DMS153 treated with DMSO at 0.1 percent for 48 hours (cell line): ENCODE measurements at regions not wholly inside any gene's neighbourhood (a gene's known extent, or its start where the extent isn't known, plus 50 kb on each side); places are given as distances from the start of the nearest gene placed in this dataset.

Experiments used
- DNase-seq: peaks from one replicate; lab custom pipeline; 2025; ENCODE audit not compliant: unreplicated experiment; lab: John Stamatoyannopoulos, UW

DNA sequence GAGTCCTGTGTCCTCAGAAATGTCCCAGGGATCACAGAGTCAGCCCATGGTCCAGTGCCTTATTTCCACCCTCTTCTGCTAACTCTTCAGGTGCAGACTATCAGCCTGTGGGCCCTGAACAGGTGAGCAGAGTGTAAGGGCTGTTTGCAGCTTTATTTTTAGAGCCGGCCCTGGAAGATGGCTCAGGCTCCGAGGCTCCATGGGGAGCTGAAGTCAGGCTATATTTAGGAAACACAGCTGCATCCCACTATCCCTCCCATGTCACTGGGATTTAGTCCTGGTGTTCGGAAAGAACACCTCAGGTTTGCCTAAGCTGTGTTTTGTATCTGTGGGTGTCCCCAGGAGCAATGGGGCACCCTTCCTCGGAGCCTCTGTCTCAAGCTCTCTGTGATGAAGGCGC is 126.9 kb downstream of the RPS24 start:
- DNase-seq, result no peak

DNA sequence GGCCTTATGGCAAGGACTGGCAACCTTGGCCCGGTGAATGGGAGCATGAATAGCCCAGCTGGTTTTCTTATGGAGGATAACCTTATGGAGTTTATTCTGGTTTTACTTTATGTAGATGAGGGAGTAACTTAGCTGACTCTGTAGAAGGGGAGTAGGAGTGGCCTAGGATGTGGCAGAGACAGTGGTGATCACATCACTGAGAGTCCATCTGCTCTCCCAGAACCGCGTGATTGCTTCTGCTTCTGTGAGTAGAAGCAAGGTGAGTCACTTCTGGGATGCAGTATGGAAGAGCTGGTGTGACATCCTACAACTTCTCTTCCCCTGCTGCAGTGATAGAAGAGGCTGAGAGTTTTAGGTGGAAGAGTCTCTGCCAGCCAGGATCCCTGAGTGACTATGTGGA is 129.2 kb downstream of the RPS24 start:
- no peak for DNase-seq

DNA sequence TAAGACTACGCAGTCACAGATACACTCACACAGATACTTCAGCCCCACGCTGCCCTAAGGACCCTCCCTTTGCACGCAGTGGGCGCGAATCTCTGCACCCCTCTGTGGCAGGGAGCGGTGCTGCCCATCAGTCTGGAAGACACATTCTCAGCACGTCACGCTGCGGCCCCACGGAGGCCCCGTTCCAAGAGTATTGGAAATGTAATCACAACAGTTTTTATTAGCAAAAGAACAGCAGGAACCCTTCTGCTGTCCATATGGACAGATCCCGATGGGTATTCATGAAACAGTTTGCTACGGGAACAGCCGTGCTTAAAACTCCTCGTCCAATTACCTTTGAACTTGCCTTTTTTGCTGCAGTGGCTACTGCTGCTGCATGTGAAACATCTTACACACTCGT is 131.0 kb downstream of the RPS24 start:
- DNase-seq, result no peak

DNA sequence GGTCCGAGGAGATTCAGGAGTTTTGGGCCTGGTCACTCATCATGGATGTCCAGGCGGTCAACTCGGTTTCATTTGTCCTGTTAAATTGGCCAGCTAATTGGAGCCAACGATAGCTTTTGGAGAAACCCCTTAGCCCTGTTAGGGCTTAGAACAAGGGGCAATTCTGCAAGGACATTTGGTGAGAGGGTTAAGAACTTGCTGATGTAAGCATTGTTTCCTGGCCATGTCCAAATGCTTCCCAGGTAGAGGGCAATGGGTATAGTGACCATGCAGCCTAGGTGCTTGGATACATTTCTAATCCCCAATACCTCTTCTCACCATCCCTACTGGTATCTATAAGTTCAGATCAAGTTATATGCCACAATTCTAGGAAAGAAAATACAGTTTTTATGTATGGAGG is 131.5 kb downstream of the RPS24 start:
- DNase-seq, result no peak

DNA sequence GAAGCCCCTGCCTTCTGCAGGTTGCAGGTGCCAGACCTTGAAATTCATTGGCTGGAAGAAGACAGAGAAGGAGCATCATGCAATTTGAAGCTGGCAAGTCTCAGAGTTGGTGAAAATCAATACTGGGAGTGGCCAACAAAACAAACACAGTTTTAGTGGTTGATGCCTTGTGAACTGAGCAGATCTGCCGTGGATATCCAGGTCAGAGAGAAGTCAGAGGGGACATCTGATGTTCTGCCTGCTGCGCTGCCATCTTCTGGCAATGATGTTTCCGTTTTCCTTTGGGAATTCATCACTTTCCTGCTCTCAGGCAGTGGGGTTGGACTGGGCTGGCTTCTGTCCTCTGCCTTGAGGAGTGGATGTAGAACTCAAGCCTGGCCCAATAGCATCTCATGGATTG is 132.0 kb downstream of the RPS24 start:
- peak; percentile 68 for DNase-seq

DNA sequence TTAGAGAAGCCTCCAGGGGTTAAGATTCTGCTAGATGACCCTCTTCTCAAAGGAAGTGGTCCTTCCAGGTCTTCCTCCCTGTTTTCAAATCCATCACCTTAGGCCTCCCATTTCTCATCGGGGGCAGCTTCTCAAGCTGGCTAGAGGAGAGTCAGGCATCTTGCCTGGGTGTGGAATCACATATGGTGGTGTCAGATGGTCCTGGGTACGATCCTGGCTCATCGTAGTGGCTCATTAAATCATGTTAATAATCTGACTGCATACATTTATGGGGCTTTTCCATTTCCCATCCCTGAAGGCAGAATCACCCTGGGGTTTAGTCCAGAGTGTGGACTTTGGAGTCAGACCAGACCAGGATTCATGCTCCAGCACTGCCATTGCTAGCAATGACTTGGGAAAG is 132.6 kb downstream of the RPS24 start:
- no peak for DNase-seq

DNA sequence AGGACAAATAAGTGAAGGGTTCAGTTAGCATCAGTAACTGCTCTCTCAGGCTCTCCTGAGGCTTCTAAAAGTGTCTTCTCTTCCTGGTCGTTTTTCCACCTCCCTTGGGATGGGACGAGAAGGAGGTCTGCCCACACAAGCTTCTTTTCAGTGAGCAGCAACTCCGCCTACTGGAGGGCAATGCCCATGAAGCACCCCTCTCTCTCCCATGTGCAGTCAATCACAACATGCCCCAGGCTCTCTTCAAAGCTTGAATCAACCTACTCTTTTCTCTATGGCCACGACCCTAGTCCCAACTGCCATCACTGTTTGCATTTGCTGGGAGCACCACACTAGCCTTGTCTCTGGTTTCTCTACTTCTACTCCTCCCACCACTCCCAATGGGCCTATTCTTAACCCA is 135.6 kb downstream of the RPS24 start:
- DNase-seq, result no peak

DNA sequence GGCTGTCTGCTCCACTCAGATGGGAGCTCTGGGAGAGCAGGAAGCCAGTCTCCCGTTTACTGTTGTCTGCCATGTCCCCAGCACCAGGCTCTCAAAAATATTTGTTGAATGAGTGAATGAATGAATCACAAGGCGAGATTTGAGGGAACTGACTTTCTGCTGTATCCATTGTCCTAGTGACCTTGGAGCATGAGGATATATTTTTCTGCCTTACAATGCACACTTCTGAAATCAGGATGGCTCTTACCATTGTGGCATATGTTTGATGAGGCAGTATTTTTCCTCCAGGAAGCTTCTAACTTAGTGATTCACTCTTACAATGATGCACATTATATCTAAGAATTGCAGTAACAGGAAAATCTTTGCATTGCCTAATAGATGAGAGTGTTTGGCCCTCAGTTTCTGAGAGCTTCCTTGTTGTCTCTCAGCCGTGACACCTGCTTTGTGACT is 136.4 kb downstream of the RPS24 start:
- no peak for DNase-seq

DNA sequence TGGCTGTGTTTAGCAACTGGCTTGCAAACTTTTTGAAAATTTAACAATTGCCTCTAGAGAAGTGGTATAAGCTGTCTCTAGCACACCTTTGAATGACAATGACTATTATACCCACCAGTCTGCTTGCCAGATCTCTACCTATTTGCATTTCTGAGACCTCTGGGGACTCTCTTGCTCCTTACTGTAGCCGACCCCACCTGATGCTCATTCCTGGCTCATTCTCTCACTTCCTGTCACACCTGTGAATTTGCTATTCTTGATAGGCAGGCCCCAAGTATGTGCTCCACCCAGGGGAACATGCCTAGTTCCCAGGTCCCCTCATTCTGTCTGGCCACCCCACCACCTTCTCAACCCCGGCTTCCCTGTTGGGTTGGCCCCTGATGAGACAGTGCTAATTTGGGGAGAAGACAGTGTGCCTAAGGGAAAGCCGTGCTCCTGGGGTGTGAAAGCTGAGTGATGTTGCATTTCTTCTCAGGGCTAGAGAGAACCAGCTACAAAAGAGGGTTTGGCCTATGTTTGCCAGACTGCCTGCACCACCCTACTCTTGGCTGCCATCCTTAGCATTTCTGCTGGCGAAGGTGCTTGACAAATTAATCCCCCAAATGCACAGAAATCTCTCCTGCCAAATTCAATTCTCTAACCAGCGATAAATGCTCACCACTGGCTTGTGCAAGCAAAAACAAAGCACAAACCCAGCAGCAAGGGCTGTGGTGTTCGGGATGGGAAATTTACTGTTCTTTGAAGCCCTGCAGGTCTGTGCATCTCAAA is 138.2 kb downstream of the RPS24 start:
- no peak for DNase-seq

DNA sequence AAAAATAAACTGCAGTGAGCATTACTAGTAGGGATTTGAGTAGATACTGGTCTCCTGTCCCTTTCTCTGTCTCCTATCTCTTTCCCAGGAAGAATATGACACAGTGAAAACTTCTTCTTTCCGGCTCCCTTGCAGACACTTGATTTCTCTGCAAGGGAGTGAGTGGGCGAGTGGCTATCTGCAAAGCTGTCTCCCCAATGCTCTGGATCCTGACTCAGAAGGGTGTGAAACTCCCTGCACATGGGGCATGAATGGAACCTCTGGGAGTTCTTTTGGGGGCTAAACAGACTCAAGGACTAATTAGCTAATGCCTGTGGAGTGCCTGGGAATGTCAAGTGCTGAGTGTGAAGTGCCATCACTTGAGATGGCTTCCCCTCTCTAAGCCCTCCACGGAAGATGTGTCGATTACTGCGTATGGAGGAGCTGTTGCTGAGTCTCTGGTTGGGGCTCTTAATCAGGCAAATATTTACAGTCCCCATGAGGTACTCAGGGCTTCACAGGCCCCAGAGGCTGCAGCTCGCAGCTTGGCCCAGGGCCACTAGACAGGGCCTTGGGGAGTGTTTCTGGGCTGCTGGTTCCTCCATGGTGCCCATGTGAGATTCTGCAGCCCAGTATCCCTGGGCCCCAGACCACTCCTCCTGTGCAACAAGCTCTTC is 139.8 kb downstream of the RPS24 start:
- no peak for DNase-seq

DNA sequence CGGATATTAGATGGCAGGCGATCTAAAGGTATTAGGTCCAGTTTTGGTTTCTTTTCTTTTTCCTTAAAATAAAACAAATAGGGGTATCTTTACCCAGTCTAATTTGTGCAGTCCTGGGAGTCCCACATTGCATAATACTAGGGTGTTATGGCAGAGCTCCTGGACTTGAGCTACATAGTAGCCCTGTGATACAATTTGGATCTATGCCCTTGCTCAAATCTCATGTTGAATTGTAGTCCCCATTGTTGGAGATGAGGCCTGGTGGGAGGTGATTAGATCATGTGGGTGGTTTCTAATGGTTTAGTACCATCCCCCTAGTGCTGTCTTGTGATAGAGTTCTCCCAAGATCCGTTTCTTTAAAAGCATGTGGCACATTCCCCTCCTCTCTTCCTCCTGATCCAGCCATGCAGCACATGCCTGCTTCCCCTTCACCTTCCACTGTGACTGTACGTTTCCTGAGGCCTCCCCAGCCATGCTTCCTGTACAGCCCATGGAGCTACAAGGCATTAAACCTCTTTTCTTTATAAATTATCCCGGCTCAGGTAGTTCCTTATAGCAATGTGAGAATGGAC is 141.9 kb downstream of the RPS24 start:
- DNase-seq, result no peak

DNA sequence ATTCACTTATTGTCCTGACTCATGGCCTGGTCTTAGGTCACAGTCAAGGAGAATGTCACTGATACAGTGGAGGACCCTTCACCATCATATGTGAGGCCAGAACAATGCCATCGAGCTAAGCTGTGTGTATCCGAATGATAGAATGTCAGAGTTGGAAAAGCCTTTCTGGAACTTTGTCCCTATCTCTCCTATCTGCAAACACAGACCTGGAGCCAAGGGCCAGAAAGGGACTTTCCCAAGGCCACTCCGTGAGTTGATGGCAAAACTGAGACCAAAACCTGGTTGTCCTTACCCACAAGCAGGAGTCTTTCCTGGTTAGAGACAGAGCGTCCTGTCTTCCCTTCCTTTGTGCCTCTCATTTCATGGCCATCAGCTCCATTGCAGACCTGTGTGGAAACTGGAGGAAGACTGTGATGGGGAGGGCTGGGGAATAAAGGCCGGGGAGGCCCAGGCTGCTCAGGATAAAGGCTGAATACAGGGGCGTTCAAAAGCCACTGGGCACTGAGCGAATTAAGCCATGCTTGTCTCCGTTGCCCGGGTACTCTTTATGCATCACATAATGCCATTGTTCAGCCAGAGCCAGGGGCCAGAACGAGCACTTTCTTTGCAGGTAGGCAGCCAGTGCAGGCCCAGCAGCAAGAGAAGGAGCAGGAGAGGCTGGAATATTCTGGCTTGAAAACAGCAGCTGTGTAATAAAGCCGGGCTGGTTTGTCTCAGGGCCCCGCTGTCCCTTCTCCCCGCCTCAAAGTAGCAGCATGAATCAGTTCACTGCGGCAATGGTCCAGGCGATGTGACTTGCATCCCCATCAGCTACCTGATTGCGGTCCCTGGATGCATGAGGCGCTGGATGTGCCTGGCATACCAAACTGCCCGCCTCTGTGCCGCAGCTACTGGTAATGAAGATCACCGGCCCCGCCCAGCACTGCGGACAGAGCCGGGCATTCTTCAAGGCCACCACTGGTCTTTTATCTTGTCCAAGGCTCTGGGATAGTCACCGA is 143.0 kb downstream of the RPS24 start:
- DNase-seq, result no peak

DNA sequence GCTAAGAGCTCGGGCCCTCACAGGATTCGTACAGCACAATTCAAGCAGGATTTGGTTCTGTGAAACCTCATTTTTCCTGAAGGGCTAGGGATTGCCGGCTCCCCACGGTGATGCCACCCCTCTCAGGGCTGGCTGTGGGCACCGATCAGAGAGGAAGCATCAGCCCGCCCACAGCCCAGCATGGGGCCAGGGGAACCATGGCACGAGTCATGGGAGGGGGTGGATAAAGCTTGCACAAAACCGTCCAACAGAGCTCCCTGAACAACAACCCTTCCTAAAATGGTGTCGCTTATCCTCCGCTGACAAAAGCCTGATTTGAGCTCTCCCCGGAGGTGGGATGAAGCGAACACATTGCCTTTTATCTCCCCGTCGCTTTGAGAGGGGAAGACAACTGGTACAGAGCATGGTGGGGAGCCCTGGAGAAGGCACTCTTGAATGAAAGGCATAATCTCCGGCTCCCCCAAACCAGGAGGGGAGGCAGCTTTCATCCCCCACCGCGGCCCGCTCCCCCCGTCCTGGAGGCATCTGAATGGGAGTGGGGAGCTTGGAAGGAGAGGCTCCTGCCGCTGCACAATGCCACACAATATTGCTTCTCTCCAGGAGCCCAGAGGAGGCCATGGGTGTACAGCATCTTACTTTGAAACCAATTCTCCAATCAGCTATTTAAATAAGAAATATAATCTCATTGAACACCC is 144.0 kb downstream of the RPS24 start:
- no peak for DNase-seq

DNA sequence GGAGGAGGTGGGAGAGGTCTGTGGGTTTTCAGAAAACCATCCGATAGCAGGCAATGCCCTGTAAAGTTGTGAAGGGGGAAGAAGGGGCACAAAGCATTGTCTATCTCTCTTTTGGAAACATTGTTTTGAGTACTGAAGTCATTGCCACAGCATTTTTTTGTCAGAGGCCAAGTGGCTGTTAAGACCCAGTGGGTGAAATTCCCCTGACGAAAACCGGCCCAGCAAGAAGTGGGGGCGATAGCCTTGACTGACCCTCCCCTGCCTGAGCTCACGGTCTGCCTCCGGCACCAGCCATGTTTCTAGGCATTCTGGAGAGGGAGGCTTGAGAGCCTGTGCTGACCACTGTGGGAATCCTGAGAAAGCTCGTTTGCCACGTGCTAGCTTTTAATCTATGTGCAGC is 144.7 kb downstream of the RPS24 start:
- DNase-seq, result no peak

DNA sequence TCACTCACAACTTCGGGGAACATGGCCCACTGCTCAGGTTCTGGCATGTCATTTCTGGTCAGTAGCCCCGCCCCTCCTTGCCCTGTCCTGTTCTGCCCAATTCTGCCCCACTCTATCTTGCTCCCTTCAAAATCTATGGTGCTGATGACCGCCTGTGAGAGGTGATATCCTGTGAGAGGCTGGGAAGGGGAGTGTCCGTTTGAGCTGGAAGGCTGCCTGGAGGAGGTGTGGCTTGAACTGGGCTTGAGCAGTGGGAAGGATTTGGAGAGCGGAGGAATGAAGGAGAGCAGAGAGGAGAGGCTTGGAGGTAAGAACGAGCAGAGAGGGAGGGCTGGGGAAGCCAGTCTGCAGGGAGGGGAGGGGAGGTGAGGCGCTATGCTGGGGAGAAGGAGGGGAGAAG is 145.3 kb downstream of the RPS24 start:
- DNase-seq, result no peak

DNA sequence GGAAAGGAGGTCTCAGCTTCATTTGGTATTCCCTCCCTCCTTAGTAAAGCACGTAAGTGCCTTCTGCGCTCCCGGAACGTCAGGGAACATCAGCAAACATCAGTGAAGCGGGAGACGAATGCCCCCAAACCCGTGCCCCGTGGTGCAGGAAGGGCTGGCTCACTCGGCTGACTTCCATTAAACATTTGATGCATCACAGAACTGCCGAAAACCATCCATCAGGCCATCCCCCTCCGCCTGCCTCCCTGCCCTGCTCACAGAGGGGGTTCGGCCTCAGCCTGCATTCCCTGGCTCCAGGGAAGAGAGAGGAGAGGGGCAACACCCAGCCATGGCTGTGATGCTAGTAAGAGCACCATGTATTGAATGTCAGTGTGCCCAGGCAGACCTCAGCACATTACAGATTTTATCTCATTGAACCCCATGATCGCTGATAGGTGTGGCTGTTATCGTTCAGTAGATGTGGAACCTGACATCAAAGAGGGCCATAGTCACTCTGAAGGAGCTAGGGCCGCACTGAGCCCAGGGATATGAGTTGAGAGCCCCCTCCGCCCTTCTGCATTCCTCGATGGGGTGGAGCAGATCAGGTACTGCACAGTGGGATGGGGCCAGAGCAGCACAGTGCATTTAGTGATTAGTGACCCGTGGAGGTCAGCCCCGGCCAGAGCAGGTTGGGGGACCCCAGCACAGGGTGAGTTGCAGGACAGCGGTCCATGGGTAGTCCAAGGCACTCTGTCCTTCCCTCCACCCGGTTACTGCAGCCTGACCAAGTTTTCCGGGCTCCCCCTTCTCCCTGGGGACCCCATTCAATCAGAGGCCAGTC is 146.4 kb downstream of the RPS24 start:
- no peak for DNase-seq

DNA sequence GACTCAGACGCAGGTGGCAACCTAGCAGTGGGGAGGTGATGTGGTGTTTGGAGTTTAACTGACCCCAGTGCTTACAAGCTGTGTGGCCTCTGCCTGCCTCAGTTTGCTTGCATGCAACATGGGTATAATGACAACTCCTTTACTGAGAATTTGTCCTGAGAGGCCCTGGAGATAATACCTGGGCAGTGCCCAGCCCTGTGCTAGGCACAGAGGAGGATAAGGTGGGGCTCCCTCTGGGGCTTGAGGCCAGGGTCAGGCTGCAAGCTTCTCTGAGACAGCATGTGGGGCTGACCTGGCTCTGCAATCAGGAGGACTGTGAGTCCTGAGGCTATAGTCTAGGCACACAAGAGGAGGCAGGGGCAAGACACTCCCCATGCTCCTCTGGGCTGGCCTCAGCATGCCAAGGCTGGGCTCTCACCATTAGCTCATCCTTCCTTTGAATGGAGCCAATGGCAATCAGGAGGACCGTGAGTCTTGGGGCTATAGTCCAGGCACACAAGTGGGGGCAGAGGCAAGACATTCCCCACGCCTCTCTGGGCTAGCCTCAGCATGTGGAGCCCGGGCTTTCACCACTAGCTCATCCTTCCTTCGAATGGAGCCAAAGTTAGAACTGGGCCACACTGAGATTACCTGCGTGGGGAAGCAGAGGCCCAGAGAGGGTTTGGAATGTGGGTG is 147.9 kb downstream of the RPS24 start:
- no peak for DNase-seq

DNA sequence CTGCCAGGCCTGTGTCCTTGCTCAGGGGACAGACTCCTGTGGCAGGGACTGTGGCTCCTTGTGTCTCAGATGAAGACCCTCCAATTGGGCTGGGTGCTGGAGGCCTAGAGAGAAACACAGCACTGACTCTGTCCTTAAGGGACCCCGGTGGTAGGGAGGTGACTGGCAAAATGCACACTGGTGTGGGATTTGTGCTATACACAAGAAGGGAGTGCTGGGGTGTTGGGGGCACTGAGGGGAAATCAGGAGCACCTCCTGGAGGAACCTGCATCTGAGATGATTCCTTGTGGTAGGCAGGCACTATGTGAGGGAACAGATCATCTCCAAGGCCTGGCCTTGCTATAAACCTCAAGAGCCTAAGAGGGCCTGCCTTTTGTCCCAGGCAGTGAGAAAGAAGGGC is 149.2 kb downstream of the RPS24 start:
- DNase-seq, result no peak
